Neutrophil (primary cell): ENCODE measurements at regions not wholly inside any gene's neighbourhood (a gene's known extent, or its start where the extent isn't known, plus 50 kb on each side); places are given as distances from the start of the nearest gene placed in this dataset.
"Not testable (repeated sequence)": the region's sequence is repeated elsewhere in the genome, so short reads cannot be mapped to it uniquely, and the experiment has no call there.

Experiments
- H3K27ac ChIP-seq: fragments of 200-600 bp; sonication (generic); 2 replicates; pipeline ENCODE4 v1.5.1; 2016; ENCODE audit warnings: mild to moderate bottlenecking, moderate library complexity
- H3K27me3 ChIP-seq: fragments of 200-600 bp; sonication (generic); 2 replicates; pipeline ENCODE4 v1.6.0; 2016; ENCODE audit warnings: mild to moderate bottlenecking
- H3K36me3 ChIP-seq: fragments of 200-600 bp; sonication (generic); 2 replicates; pipeline ENCODE4 v1.5.1; 2017
- H3K4me1 ChIP-seq, 2 experiments: fragments of 200-600 bp in 1 of 2; sonication (generic) in 1 of 2; 1 replicate in 1 of 2; 2 replicates in 1 of 2; pipeline versions ENCODE4 v1.5.1 to v1.6.1; 2013 to 2016; ENCODE audit warnings: low read depth in 1 of 2, low read length in 1 of 2, mild to moderate bottlenecking in 1 of 2, moderate library complexity in 1 of 2; ENCODE audit not compliant: control insufficient read depth in 1 of 2, insufficient read depth in 1 of 2
- H3K4me3 ChIP-seq, 2 experiments: fragments of 200-600 bp in 1 of 2; sonication (generic) in 1 of 2; 1 replicate in 1 of 2; 2 replicates in 1 of 2; pipeline ENCODE4 v1.5.1; 2013 to 2016; ENCODE audit warnings: low read depth in 1 of 2, low read length in 1 of 2, mild to moderate bottlenecking in 1 of 2, moderate library complexity in 1 of 2
- H3K9me3 ChIP-seq: fragments of 200-600 bp; sonication (generic); 2 replicates; pipeline ENCODE4 v1.5.1; 2016
- TF ChIP-seq, protein P1 (sequence below): fragments of 200-600 bp; sonication (generic); IDR thresholded peaks from 2 replicates; pipeline ENCODE4 v1.5.1; 2016; ENCODE audit warnings: antibody characterized with exemption

DNA sequence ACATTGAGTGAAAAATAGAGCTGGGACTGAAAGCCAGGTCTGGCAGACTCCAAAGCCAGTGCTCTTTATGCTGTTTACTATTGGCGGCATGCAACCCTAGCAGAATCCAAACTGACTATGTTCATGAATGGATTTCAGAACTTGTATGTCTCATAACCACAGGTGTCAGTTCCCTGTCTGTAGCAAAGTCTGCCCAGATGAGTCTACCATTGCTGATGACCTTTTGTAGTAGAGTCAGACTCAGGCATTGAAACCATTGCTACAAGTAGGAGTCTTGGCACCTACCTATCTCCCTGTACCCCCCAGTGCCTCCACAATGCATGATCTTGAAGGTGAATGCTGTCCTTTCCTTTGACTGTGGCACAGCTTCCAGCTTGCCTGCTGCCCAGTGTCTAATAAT is 157.2 kb upstream of the ROPN1 start:
- Histone ChIP-seq H3K4me3 (no peak overlapping the region), H3K9me3 (no peaks in the 10 kb centered on the region), H3K4me1 (no peaks in the 10 kb centered on the region), H3K27me3 (no peaks in the 10 kb centered on the region), H3K27ac (no peak overlapping the region), H3K36me3 (no peaks in the 10 kb centered on the region)
- TF ChIP-seq, protein P1, sequence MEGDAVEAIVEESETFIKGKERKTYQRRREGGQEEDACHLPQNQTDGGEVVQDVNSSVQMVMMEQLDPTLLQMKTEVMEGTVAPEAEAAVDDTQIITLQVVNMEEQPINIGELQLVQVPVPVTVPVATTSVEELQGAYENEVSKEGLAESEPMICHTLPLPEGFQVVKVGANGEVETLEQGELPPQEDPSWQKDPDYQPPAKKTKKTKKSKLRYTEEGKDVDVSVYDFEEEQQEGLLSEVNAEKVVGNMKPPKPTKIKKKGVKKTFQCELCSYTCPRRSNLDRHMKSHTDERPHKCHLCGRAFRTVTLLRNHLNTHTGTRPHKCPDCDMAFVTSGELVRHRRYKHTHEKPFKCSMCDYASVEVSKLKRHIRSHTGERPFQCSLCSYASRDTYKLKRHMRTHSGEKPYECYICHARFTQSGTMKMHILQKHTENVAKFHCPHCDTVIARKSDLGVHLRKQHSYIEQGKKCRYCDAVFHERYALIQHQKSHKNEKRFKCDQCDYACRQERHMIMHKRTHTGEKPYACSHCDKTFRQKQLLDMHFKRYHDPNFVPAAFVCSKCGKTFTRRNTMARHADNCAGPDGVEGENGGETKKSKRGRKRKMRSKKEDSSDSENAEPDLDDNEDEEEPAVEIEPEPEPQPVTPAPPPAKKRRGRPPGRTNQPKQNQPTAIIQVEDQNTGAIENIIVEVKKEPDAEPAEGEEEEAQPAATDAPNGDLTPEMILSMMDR: no peak

DNA sequence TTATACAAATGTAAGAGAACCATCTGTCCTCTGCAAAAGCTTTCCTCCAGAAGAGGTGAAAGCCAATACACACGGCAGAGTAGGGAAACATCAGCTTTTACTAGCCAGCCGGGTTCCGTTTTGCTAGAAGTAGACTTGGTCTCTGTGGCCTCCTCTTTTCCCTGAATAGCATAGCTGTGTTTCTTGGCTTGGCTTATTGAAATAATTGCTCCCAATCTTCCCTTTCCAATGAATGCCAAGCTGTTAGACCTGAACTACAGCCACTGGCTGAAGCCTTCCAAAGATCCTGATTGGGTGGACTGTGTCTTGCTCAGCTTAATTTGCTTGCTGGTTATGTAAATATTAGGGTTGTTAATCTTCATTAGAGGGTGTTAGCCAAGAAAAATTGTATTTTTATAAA is 157.8 kb upstream of the ROPN1 start:
- no peak overlapping the region for H3K4me3 ChIP-seq
- H3K36me3 ChIP-seq: no peaks in the 10 kb centered on the region
- H3K27ac ChIP-seq: no peak overlapping the region
- no peaks in the 10 kb centered on the region for H3K4me1 ChIP-seq
- TF ChIP-seq, protein P1: no peak
- H3K9me3 ChIP-seq: no peaks in the 10 kb centered on the region
- no peaks in the 10 kb centered on the region for H3K27me3 ChIP-seq

DNA sequence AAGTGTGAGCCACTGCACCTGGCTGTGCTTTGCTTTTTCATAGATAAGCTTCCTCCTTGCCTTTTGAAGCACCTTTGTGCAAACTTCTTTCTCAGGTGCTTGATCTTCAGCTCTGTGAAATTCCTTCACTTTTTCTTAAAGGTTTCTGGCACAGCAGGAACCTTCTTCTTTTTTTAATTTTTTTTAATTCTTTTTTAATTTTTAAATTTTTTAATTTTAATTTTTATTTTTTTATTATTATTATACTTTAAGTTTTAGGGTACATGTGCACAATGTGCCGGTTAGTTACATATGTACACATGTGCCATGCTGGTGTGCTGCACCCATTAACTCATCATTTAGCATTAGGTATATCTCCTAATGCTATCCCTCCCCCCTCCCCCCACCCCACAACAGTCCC is 161.0 kb upstream of the ROPN1 start:
- not testable (repeated sequence) for H3K27me3 ChIP-seq, H3K27ac ChIP-seq, H3K36me3 ChIP-seq, H3K4me3 ChIP-seq, H3K4me1 ChIP-seq, H3K9me3 ChIP-seq

DNA sequence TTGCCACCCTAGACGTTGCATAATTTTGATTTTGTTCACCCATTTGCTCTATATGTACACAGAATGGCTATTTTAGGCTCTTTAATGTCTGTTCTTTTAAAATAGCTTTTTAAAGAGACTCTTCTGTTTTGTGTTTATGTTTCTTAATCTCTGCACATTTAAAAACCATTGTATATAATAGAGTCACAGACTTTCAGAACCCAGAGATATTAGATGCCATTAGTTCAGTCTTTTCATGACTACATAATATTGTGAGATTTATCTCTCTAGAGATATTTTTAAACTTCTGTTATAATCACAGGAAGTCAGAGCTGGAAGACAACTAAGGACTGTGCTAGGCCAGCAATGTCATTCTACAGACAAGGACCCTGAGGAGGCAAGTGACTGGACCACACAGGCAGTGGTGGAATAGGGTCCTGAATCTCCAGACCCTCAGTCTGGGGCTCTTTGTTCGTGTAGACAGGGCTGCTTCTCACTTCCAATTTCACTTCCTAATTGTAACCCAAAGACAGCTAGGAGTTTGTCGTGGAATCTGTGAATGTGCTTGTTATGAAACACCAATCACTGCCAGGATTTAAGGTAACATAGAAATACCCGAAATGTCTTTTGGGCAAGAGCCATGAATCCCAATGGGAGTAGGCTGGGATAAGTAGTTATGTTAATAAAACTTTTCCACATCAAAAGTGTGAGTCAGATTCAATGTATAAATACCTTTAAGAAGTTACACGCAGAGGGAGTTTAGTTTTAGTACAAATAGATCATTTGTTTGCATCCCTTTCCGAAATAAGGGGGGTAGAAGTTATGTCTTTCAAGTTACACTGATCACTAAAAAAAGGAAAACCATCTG is 165.2 kb upstream of the ROPN1 start:
- Histone ChIP-seq H3K27ac (no peak overlapping the region), H3K4me3 (no peak overlapping the region), H3K36me3 (no peaks in the 10 kb centered on the region), H3K4me1 (no peaks in the 10 kb centered on the region), H3K9me3 (no peaks in the 10 kb centered on the region), H3K27me3 (no peaks in the 10 kb centered on the region)
- TF ChIP-seq, protein P1: no peak

DNA sequence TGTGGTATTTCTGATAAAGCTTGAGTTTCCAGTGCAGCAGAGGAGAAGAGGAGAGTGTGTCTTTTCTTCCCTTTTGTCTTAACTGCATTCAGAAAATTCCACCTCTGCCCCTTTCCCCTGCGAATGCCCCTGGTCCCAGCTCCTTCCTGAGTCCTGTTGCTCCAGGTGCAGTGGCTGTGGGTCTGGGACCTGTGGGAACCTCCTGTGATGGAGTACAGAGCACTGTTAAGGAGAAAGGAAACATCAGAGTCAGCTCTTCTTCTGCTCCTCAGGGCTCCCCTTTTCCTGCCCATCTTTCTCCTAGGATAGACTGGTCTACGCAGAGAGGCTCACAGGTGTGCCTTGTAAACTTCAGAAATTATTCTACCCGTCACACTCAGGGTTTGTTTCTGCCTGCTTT is 165.8 kb upstream of the ROPN1 start:
- no peaks in the 10 kb centered on the region for H3K27me3 ChIP-seq
- TF ChIP-seq, protein P1: no peak
- no peak overlapping the region for H3K4me3 ChIP-seq
- H3K9me3 ChIP-seq: no peaks in the 10 kb centered on the region
- no peaks in the 10 kb centered on the region for H3K4me1 ChIP-seq
- no peaks in the 10 kb centered on the region for H3K36me3 ChIP-seq
- H3K27ac ChIP-seq: no peak overlapping the region

DNA sequence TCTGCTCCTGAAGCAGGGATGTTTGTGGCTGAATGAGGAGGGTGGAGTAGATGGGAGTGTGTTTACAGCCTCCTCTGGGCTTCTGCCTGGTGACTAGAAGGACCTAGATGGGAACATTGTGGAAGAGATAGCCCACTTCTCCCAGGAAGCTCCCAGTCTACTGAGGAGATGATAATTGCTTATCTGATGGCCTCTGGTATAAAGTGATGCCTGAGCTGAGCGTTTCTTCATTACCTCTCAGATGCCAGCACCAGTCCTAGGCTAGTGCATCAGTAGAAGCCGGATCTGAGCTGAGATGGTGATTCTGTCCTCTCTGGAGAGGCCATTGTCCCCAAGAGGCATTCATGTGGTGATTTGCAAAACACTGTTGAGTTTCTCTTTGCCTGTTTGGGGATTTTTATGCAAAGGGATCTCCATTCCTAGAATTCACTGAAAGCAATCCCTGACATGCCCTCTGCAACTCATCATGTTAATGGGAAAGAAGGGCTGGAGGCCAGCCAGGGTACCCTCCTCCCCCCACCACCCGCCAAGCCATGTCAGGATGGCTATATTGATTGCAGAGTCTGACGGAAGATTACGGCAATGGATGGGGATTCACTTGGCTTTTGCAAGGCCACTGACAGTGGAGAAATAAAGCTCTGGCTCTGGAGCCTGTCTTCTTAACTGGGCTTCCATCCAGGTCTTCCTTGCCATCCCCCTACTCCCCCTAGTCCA is 166.4 kb upstream of the ROPN1 start:
- H3K4me3 ChIP-seq: no peak overlapping the region
- H3K27ac ChIP-seq: no peak overlapping the region
- TF ChIP-seq, protein P1: no peak
- no peaks in the 10 kb centered on the region for H3K36me3 ChIP-seq
- H3K27me3 ChIP-seq: no peaks in the 10 kb centered on the region
- no peaks in the 10 kb centered on the region for H3K4me1 ChIP-seq
- no peaks in the 10 kb centered on the region for H3K9me3 ChIP-seq
